GM21447 (cell line): ENCODE measurements at regions not wholly inside any gene's neighbourhood (a gene's known extent, or its start where the extent isn't known, plus 50 kb on each side); places are given as distances from the start of the nearest gene placed in this dataset.

Source experiments
- ATAC-seq: cut with Tn5 transposase; IDR thresholded peaks from one replicate; pipeline ENCODE4 v1.9.1; 2021; ENCODE audit not compliant: unreplicated experiment

GRCh38 chr17:14688134-14688533 lies 387.3 kb downstream of the HS3ST3B1 start:
- ATAC-seq = no peak

GRCh38 chr17:14672830-14673229 lies 371.9 kb downstream of the HS3ST3B1 start:
- ATAC-seq = no peak

- ATAC-seq = no peak
Observed at GRCh38 chr17:14670861-14671260, 370.0 kb downstream of the HS3ST3B1 start.

GRCh38 chr17:14664511-14664910 lies 363.6 kb downstream of the HS3ST3B1 start:
- no peak for ATAC-seq

- ATAC-seq = no peak
Observed at GRCh38 chr17:14641117-14641516, 340.2 kb downstream of the HS3ST3B1 start.

GRCh38 chr17:14637260-14637659 lies 336.4 kb downstream of the HS3ST3B1 start:
- no peak for ATAC-seq

- ATAC-seq = no peak
Observed at GRCh38 chr17:14630621-14631020, 329.7 kb downstream of the HS3ST3B1 start.

GRCh38 chr17:14630046-14630445 lies 329.2 kb downstream of the HS3ST3B1 start:
- no peak for ATAC-seq

- ATAC-seq = no peak
Observed at GRCh38 chr17:14622615-14623101, 321.8 kb downstream of the HS3ST3B1 start.

- no peak for ATAC-seq
Observed at GRCh38 chr17:14621826-14622614, 321.1 kb downstream of the HS3ST3B1 start.

- ATAC-seq = no peak
Observed at GRCh38 chr17:14619821-14620220, 318.9 kb downstream of the HS3ST3B1 start.

GRCh38 chr17:14616528-14616927 lies 315.6 kb downstream of the HS3ST3B1 start:
- ATAC-seq = no peak

GRCh38 chr17:14605267-14605599 lies 304.4 kb downstream of the HS3ST3B1 start:
- ATAC-seq = no peak

GRCh38 chr17:14604591-14605266 lies 303.8 kb downstream of the HS3ST3B1 start:
- ATAC-seq = no peak

GRCh38 chr17:14596224-14596623 lies 295.3 kb downstream of the HS3ST3B1 start:
- ATAC-seq = no peak

- ATAC-seq = no peak
Observed at GRCh38 chr17:14595656-14596055, 294.8 kb downstream of the HS3ST3B1 start.

GRCh38 chr17:14594690-14595089 lies 293.8 kb downstream of the HS3ST3B1 start:
- ATAC-seq = no peak

GRCh38 chr17:14593956-14594355 lies 293.1 kb downstream of the HS3ST3B1 start:
- no peak for ATAC-seq

GRCh38 chr17:14590459-14591250 lies 289.8 kb downstream of the HS3ST3B1 start:
- ATAC-seq = no peak

GRCh38 chr17:14585099-14585498 lies 284.2 kb downstream of the HS3ST3B1 start:
- ATAC-seq = no peak

GRCh38 chr17:14582996-14583395 lies 282.1 kb downstream of the HS3ST3B1 start:
- ATAC-seq = no peak
